SK-N-SH (cell line): ENCODE measurements at regions not wholly inside any gene's neighbourhood (a gene's known extent, or its start where the extent isn't known, plus 50 kb on each side); places are given as distances from the start of the nearest gene placed in this dataset.

Experiments
- CTCF ChIA-PET: fragments of 300-600, 350-600 bp; formaldehyde crosslinking; extraction: SDS; loops from one replicate; lab custom pipeline; 2021; lab: Yijun Ruan, JAX
- POLR2A ChIA-PET: fragments of 350-600 bp; sonication (Branson Sonifier 250); formaldehyde crosslinking; extraction: SDS; loops from one replicate; lab custom pipeline; 2020; ENCODE audit warnings: antibody characterized with exemption, inconsistent platforms; lab: Yijun Ruan, JAX
- DNase-seq: peaks from one replicate; pipeline ENCODE4 v3.0.0; 2012
- H2AFZ ChIP-seq: fragments of 200-600 bp; sonication (generic); 2 replicates; pipeline ENCODE4 v1.8.1; 2016; ENCODE audit warnings: antibody characterized with exemption, mild to moderate bottlenecking, low read depth
- H3F3A ChIP-seq: fragments of 200-600 bp; sonication (generic); replicated peaks from 2 replicates; pipeline ENCODE3; 2016; ENCODE audit warnings: antibody characterized with exemption, mild to moderate bottlenecking; ENCODE audit not compliant: insufficient read depth
- H3K27ac ChIP-seq, 2 experiments: fragments of 200-500 bp in 1 of 2; fragments of 200-600 bp in 1 of 2; sonication (Bioruptor generic) in 1 of 2; sonication (generic), shearing (Covaris generic) in 1 of 2; 2 replicates each; pipeline versions ENCODE4 v1.5.1 to v1.6.1; 2014 to 2016; ENCODE audit warnings: low read depth in 2 of 2, inconsistent platforms in 1 of 2, low read length in 1 of 2, mild to moderate bottlenecking in 1 of 2, mixed read lengths in 1 of 2
- H3K27me3 ChIP-seq: fragments of 200-600 bp; sonication (generic), shearing (Covaris generic); 2 replicates; pipeline ENCODE4 v1.6.1; 2016; ENCODE audit warnings: mixed run types; ENCODE audit not compliant: insufficient read depth
- H3K36me3 ChIP-seq, 2 experiments: fragments of 200-500 bp in 1 of 2; fragments of 200-600 bp in 1 of 2; sonication (Bioruptor generic) in 1 of 2; sonication (generic) in 1 of 2; replicated peaks in 1 of 2; 2 replicates each; pipeline versions ENCODE3 to v1.5.1; 2014 to 2016; ENCODE audit warnings: low read length in 1 of 2, mild to moderate bottlenecking in 1 of 2; ENCODE audit not compliant: insufficient read depth in 2 of 2, control insufficient read depth in 1 of 2
- H3K4me1 ChIP-seq, 2 experiments: fragments of 200-500 bp in 1 of 2; fragments of 200-600 bp in 1 of 2; sonication (Bioruptor generic) in 1 of 2; sonication (generic), shearing (Covaris generic) in 1 of 2; 2 replicates each; pipeline versions ENCODE4 v1.5.1 to v1.6.1; 2014 to 2016; ENCODE audit warnings: low read depth in 1 of 2, low read length in 1 of 2, mixed run types in 1 of 2; ENCODE audit not compliant: insufficient read depth in 2 of 2, control insufficient read depth in 1 of 2
- H3K4me2 ChIP-seq: fragments of 200-600 bp; sonication (generic), shearing (Covaris generic); 2 replicates; pipeline ENCODE4 v1.6.1; 2017; ENCODE audit warnings: mixed run types
- H3K4me3 ChIP-seq, 2 experiments: fragments of 200-500 bp in 1 of 2; fragments of 200-600 bp in 1 of 2; sonication (Bioruptor generic) in 1 of 2; sonication (generic), shearing (Covaris generic) in 1 of 2; 2 replicates each; pipeline versions ENCODE4 v1.5.1 to v1.8.1; 2014 to 2016; ENCODE audit warnings: low read depth in 2 of 2, inconsistent platforms in 1 of 2, low read length in 1 of 2, mild to moderate bottlenecking in 1 of 2, mixed read lengths in 1 of 2, moderate library complexity in 1 of 2
- H3K79me2 ChIP-seq: fragments of 200-600 bp; sonication (generic); 2 replicates; pipeline ENCODE4 v1.8.1; 2017; ENCODE audit warnings: mild to moderate bottlenecking; ENCODE audit not compliant: insufficient read depth
- H3K9ac ChIP-seq: fragments of 200-600 bp; sonication (generic); 2 replicates; pipeline ENCODE4 v1.6.1; 2017; ENCODE audit warnings: mixed run types
- H3K9me2 ChIP-seq: fragments of 200-600 bp; sonication (generic); 2 replicates; pipeline ENCODE4 v1.6.1; 2017; ENCODE audit warnings: mixed run types
- H3K9me3 ChIP-seq: fragments of 200-600 bp; sonication (generic); 2 replicates; pipeline ENCODE4 v1.6.1; 2017; ENCODE audit warnings: mixed run types, mild to moderate bottlenecking, moderate library complexity
- H4K20me1 ChIP-seq: fragments of 200-600 bp; sonication (generic); 2 replicates; pipeline ENCODE4 v1.6.1; 2017; ENCODE audit warnings: mild to moderate bottlenecking, mixed run types; ENCODE audit not compliant: insufficient read depth
- EZH2phosphoT487 ChIP-seq: fragments of 200-600 bp; sonication (generic); IDR thresholded peaks from 2 replicates; pipeline ENCODE4 v1.6.1; 2017; ENCODE audit warnings: low read depth, mixed run types, mild to moderate bottlenecking, antibody characterized with exemption, moderate library complexity, borderline replicate concordance
- FOXM1 ChIP-seq: IDR thresholded peaks from 2 replicates; pipeline ENCODE4 v1.4.0; 2012; ENCODE audit warnings: low read depth, mild to moderate bottlenecking
- GABPA ChIP-seq: IDR thresholded peaks from 2 replicates; pipeline ENCODE4 v1.4.0; 2012; ENCODE audit warnings: low read depth, mild to moderate bottlenecking
- GATA2 ChIP-seq: sonication (generic); formaldehyde crosslinking; IDR thresholded peaks from 2 replicates; pipeline ENCODE4 v1.5.0; 2020; ENCODE audit warnings: mild to moderate bottlenecking, missing genetic modification reagents
- JUND ChIP-seq: IDR thresholded peaks from 2 replicates; pipeline ENCODE4 v1.4.0; 2012
- NFIC ChIP-seq: IDR thresholded peaks from 2 replicates; pipeline ENCODE4 v1.4.0; 2012; ENCODE audit warnings: borderline replicate concordance
- RAD21 ChIP-seq: IDR thresholded peaks from 2 replicates; pipeline ENCODE4 v1.6.1; 2012; ENCODE audit warnings: mild to moderate bottlenecking, low read length
- SIN3A ChIP-seq: IDR thresholded peaks from 2 replicates; pipeline ENCODE4 v1.6.1; 2012; ENCODE audit warnings: low read depth, mild to moderate bottlenecking, low read length, moderate library complexity, borderline replicate concordance
- TEAD4 ChIP-seq: IDR thresholded peaks from 2 replicates; pipeline ENCODE4 v1.4.0; 2012; ENCODE audit warnings: mild to moderate bottlenecking, borderline replicate concordance; ENCODE audit not compliant: insufficient read depth
- WGBS: methylation state at CpG from one replicate; pipeline ENCODE4 v1.1.6; 2017; ENCODE audit warnings: low lambda C conversion rate; 5-methylcytosine and 5-hydroxymethylcytosine counted together
- TF ChIP-seq, protein P1 (sequence below): fragments of 200-600 bp; sonication (generic); IDR thresholded peaks from 2 replicates; pipeline ENCODE4 v1.6.1; 2017; ENCODE audit warnings: antibody characterized with exemption, mild to moderate bottlenecking, moderate library complexity
- TF ChIP-seq, protein P2 (sequence below): IDR thresholded peaks from 2 replicates; pipeline ENCODE4; 2012
- TF ChIP-seq, protein P3 (sequence below): IDR thresholded peaks from 2 replicates; pipeline ENCODE4 v1.4.0; 2012; ENCODE audit warnings: low read depth, borderline replicate concordance
- TF ChIP-seq, protein P4 (sequence below): IDR thresholded peaks from 2 replicates; pipeline ENCODE4 v1.4.0; 2012; ENCODE audit warnings: low read depth
- TF ChIP-seq, protein P5 (sequence below): IDR thresholded peaks from 2 replicates; pipeline ENCODE4 v1.4.0; 2012; ENCODE audit warnings: low read depth, borderline replicate concordance

DNA sequence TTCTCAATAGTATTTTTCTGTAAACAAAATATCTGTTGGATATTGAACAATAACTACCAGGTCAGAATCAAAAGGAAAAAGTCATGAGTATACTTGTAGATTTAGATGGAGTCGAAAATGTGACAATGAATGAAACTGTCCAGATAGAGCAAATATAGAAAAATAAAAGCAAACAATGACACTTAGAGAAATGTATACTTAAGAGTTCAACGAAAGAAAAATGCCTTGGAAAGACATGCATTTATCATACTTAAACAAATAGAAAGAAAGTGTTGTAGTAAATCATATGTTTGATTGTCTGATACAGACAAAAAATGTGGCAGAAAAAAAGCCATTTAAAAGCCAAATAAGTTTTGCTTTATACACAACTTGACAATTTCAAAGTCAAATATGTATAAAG is 571.2 kb upstream of the MGAT4C start (continued):
- TF ChIP-seq RAD21: no peak

DNA sequence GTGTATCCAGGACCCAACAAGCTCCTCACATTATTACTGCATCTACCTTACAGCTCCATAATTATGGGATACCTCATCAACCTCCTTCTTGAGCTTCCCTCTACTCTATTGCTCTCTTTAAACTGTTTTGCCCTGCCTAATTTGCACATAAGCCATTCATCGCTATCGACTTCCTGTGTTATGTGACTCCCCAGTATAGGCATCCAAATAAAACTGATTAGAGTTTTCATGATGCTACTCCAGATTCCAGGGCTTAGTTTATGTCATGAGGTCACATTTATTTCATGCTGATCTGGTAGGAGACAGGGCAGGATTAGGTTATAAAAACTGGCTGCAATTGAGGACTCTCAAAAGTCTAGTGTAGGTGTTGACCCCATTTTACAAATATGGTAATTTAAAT is 569.9 kb upstream of the MGAT4C start:
- Histone ChIP-seq H3K4me3 (no peak overlapping the region), H3K4me2 (no peak overlapping the region), H3K27me3 (no peaks in the 10 kb centered on the region), H3K4me1 (no peaks in the 10 kb centered on the region), H3K27ac (no peak overlapping the region), H3K36me3 (no peaks in the 10 kb centered on the region), H2AFZ (no peak overlapping the region), H4K20me1 (no peaks in the 10 kb centered on the region), H3K9me3 (no peaks in the 10 kb centered on the region), H3K9ac (no peak overlapping the region), H3K9me2 (0 out of 2 replicates have a peak, but pooled peaks cover 9% of the 10 kb centered on the region), H3K79me2 (no peaks in the 10 kb centered on the region), H3F3A (no peaks in the 10 kb centered on the region)
- WGBS: 94% methylated on average over 2 of the region's 2 CpGs
- no peak for DNase-seq
- TF ChIP-seq, protein P1, sequence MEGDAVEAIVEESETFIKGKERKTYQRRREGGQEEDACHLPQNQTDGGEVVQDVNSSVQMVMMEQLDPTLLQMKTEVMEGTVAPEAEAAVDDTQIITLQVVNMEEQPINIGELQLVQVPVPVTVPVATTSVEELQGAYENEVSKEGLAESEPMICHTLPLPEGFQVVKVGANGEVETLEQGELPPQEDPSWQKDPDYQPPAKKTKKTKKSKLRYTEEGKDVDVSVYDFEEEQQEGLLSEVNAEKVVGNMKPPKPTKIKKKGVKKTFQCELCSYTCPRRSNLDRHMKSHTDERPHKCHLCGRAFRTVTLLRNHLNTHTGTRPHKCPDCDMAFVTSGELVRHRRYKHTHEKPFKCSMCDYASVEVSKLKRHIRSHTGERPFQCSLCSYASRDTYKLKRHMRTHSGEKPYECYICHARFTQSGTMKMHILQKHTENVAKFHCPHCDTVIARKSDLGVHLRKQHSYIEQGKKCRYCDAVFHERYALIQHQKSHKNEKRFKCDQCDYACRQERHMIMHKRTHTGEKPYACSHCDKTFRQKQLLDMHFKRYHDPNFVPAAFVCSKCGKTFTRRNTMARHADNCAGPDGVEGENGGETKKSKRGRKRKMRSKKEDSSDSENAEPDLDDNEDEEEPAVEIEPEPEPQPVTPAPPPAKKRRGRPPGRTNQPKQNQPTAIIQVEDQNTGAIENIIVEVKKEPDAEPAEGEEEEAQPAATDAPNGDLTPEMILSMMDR: no peak
- TF ChIP-seq GATA2 (CRISPR knock-in tag) (no peak), FOXM1 (no peak), EZH2phosphoT487 (no peak), RAD21 (no peak), JUND (no peak), TEAD4 (no peak), NFIC (no peak), SIN3A (no peak), GABPA (no peak)
- TF ChIP-seq, protein P2, sequence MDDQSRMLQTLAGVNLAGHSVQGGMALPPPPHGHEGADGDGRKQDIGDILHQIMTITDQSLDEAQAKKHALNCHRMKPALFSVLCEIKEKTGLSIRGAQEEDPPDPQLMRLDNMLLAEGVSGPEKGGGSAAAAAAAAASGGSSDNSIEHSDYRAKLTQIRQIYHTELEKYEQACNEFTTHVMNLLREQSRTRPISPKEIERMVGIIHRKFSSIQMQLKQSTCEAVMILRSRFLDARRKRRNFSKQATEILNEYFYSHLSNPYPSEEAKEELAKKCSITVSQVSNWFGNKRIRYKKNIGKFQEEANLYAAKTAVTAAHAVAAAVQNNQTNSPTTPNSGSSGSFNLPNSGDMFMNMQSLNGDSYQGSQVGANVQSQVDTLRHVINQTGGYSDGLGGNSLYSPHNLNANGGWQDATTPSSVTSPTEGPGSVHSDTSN: no peak
- TF ChIP-seq, protein P3, sequence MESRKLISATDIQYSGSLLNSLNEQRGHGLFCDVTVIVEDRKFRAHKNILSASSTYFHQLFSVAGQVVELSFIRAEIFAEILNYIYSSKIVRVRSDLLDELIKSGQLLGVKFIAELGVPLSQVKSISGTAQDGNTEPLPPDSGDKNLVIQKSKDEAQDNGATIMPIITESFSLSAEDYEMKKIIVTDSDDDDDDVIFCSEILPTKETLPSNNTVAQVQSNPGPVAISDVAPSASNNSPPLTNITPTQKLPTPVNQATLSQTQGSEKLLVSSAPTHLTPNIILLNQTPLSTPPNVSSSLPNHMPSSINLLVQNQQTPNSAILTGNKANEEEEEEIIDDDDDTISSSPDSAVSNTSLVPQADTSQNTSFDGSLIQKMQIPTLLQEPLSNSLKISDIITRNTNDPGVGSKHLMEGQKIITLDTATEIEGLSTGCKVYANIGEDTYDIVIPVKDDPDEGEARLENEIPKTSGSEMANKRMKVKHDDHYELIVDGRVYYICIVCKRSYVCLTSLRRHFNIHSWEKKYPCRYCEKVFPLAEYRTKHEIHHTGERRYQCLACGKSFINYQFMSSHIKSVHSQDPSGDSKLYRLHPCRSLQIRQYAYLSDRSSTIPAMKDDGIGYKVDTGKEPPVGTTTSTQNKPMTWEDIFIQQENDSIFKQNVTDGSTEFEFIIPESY: no peak
- TF ChIP-seq, protein P4, sequence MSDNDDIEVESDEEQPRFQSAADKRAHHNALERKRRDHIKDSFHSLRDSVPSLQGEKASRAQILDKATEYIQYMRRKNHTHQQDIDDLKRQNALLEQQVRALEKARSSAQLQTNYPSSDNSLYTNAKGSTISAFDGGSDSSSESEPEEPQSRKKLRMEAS: no peak
- TF ChIP-seq, protein P5, sequence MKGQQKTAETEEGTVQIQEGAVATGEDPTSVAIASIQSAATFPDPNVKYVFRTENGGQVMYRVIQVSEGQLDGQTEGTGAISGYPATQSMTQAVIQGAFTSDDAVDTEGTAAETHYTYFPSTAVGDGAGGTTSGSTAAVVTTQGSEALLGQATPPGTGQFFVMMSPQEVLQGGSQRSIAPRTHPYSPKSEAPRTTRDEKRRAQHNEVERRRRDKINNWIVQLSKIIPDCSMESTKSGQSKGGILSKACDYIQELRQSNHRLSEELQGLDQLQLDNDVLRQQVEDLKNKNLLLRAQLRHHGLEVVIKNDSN: no peak
- ChIA-PET CTCF (no interaction called here), POLR2A (no interaction called here)
